ENCODE measurements at regions not wholly inside any gene's neighbourhood (a gene's known extent, or its start where the extent isn't known, plus 50 kb on each side); places are given as distances from the start of the nearest gene placed in this dataset.
"Not testable (repeated sequence)": the region's sequence is repeated elsewhere in the genome, so short reads cannot be mapped to it uniquely, and the experiment has no call there.

DNA sequence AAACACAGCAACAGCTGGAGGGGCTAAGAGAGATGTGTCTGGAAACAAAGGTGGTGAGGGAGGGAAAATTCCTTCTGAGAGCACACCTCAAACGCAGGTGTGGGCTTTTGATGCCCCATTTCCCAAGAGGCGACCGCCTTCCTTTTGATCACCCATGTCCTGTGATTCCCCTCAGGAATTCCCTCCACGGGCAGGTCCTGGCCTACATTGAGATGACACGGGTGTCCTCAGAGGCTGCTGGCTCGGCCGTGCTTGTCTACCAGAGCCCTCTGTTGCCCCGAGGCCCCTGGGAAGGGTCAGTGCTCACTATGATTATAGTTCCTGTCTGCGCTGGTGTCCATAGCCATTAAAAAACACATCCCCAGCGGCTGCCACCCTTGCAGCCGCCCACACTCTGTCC lies 242.6 kb downstream of the TFAP2C start:
- intact Hi-C loops (cut with micrococcal nuclease) = no loop called here

DNA sequence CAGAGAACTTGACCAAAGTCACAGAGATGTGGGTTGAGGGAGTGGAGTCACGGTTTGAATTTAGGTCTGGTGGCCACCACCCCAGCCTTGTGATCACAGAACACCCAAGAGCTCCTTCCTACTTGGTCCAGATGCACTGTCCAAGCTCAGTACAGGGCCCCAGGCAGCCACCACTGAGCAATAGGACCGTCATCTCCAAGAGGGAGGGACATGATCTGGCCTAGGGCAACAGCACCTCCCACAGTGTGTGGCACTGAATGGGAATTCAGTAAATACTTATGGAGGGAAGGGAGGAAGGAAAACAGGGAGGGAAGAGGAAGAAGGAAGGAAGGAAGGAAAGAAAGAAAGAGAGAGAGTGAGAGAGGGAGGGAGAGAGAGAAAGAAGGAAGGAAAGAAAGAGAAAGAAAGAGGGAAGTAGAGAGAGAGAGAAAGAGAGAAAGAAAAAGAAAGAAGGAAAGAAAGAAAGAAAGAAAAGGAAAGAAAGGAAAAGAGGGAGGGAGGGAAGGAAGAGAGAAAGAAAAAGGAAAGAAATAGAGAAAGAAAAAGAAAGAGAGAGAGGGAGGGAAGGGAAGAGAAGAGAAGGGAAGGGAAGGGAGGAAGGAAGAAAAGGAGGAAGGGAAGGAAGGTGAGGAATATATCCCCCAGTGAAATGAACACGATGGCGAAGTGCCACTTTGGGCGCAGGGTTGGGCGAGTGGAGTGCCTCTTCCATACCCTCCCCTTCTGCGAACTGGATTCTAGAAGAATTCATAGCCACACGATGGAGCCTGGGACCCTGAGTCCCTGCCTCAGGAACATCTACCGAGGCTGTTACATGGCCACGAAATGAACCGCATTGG lies 243.7 kb downstream of the TFAP2C start:
- intact Hi-C loops (cut with micrococcal nuclease) = no loop called here

GRCh38 chr20:56873836-56874235 lies 244.7 kb downstream of the TFAP2C start:
- intact Hi-C loops (cut with micrococcal nuclease) = no loop called here

DNA sequence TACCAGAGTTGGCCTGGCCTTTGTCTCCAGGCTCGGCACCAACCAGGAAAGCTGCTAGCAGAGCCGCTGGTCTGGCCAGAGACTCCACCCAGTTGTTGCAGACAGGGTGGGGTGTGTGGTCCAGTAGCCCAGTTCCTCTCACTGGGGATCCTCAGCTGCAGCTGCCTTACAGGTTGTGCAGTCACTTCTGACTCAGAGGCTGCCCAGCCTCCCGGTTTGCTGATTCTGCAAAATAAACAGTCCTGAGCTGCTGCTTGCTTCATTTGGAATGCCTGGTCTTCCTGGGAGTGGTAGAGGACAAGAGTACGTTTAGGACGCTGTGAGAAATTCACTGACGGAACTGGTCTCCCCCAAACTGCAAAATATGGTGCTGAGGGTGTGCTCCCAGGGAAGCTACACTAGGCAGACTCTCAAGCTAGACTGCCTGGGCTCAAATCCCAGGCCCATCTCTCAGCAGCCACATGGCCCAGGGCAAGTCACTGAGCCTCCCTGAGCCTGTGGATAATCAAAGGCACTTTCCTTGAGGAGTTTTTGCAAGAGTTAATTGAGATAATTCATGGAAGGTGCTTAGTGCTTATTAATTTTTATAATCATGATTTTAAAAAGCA lies 246.1 kb downstream of the TFAP2C start:
- intact Hi-C loops (cut with micrococcal nuclease) = no loop called here

DNA sequence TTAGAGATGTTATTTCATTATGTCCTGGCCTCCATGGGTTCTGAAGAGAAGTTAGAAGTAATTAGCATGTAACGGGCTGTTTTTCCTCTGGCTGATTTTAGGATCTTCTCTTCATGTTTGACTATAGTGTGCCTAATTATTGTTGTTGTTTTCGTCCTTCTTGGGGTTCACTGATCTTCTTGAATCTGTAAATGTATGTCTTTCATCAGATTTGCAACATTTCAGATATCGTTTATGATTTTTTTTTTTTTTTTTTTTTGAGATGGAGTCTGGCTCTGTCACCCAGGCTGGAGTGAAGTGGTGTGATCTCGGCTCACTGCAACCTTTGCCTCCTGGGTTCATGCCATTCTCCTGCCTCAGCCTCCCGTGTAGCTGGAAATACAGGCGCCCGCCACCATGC lies 246.7 kb downstream of the TFAP2C start:
- intact Hi-C loops (cut with micrococcal nuclease) = no loop called here

DNA sequence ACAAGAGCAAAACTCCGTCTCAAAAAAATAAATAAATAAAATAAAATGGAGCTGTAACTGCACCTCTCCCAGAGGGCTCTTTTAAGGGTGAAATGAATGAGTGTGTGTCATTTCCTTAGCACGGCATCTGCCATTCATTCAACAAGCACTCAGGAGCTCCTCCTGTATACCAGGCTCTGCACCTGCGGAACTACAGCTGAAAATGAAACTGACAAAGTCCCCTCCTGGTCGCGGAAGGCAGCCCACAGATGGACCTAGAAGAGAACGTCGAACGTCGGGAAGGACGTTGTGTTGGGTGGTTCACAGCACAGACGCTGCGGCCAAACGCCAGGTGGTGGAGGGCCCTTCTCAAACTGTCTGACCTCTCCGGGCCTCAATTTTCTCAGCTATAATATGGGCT lies 256.4 kb downstream of the TFAP2C start:
- intact Hi-C loops (cut with micrococcal nuclease) = no loop called here

GRCh38 chr20:56890011-56890410 lies 260.9 kb downstream of the TFAP2C start:
- intact Hi-C loops (cut with micrococcal nuclease) = no loop called here

- intact Hi-C loops (cut with micrococcal nuclease) = no loop called here
These were observed 264.3 kb downstream of the TFAP2C start for GRCh38 chr20:56893226-56893917.

DNA sequence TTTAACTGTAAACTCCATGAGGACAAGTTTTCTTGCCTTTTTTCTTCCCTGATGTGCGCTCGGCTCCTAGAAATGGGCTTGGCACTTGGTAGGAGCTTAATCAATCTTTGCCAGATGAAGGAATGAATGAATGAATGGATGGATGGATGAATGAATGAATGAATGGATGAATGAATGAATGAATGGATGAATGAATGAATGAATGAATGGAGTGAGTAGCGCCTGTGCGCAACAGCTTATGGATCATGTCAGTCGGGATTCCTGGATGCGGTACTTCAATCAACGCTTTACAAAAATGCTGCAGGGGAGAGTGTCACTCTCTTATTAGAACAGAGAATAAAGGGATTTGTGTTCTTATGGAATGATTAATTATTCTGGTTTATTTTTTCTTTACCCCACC lies 267.3 kb downstream of the TFAP2C start:
- intact Hi-C loops (cut with micrococcal nuclease) = no loop called here

DNA sequence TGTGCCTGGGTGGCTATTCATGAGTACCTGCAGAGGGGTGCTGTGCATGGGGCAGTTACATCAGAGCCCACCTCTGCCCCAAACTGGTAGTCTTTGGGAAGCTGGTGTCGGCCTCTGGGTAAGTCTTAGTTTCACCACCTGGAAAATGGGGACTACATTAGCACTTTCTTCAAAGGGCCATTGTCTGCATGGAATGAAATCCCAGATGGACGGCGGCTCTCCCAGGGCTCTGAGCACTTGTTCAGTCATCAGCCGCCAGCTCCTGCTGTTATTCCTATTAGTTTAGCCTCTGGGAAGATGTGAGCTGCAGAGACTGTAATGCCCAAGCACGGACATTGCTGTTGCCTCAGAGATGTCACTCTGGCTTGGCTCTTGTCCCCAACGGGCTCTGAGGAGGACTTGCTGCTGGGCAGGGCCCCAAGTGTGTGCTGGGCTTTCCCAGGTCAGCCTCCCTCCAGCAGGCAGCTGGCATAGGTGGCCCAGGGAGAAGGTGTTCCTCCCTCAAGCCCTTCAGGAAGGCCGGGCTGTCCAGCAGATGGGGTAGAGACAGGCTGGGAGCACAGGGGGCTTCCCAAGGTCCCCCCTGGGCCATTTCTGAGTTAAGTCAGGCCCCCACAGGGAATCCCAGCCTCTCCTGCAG lies 268.3 kb downstream of the TFAP2C start:
- intact Hi-C loops (cut with micrococcal nuclease) = no loop called here

GRCh38 chr20:56897958-56898349 lies 268.8 kb downstream of the TFAP2C start:
- intact Hi-C loops (cut with micrococcal nuclease) = no loop called here

- intact Hi-C loops (cut with micrococcal nuclease) = no loop called here
These were observed 270.4 kb downstream of the TFAP2C start for GRCh38 chr20:56899506-56899905.

DNA sequence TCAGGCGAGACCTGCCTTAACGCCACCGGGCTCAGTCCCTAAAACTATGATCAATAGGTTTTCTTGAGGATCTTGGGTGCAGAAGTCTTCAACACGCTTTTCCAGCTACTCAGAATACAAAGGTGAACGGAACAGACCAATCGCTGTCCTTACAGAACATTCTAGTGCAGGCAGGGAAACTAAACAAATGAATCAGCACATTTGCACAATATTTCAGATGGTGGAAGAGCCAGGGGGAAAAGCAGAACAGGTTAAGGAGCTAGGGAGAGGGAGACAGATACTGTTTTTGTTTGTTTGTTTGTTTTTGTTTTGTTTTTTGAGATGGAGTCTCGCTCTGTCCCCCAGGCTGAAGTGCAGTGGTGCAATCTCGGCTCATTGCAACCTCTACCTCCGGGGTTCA lies 271.1 kb downstream of the TFAP2C start:
- intact Hi-C loops (cut with micrococcal nuclease) = no loop called here

GRCh38 chr20:56903421-56903820 lies 274.3 kb downstream of the TFAP2C start:
- intact Hi-C loops (cut with micrococcal nuclease) = no loop called here

- intact Hi-C loops (cut with micrococcal nuclease) = no loop called here
These were observed 274.8 kb downstream of the TFAP2C start for GRCh38 chr20:56903858-56904257.

GRCh38 chr20:56909918-56910714 lies 281.0 kb downstream of the TFAP2C start:
- intact Hi-C loops (cut with micrococcal nuclease) = no loop called here

- intact Hi-C loops (cut with micrococcal nuclease) = no loop called here
These were observed 282.8 kb downstream of the TFAP2C start for GRCh38 chr20:56911946-56912345.

DNA sequence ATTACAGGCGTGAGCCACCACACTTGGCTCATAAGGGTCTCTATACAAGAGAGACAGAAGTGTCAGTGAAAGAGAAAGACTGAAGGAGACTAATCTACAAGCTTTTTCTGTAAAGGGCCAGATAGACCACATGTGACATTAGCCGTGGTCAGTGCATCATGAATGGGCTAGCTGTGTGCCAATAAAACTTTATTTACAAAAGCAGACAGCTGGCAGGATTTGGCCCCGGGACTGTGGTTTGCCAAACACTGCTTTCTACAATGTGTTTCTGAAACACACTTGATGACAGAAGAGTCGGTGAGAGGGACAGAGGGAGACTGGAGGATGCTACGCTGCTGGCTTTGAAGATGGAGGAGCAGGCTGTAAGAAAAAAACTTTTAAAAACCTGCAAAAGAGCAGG lies 285.4 kb downstream of the TFAP2C start:
- intact Hi-C loops (cut with micrococcal nuclease) = no loop called here

DNA sequence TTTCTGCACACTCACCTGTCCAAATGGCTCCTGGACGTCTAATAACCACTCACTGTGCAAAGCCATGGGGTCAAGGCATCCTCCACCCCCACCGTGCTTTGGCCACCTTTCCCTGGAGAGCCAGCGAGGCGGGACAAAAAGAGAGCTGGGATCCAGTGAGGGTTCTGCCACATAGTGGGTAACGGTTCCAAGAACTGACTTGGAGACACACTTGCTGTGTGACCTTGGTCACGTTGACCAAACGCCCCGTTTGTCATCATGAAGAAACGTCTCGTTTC lies 287.2 kb downstream of the TFAP2C start:
- intact Hi-C loops (cut with micrococcal nuclease) = no loop called here

DNA sequence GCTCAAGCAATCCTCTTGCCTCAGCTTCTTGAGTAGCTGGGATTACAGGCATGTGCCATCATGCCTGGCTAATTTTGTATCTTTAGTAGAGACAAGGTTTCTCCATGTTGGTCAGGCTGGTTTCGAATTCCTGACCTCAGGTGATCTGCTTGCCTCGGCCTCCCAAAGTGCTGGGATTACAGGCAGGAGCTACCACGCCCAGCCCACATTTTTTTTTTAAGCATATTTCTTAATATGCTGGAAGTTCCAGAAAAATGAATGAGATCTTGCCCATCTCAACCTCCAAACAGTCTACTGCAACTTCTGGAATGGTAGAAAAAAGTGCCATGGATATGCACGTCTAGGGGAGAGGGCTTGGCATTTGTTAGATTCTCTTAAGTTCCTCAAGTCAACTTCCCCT lies 290.9 kb downstream of the TFAP2C start:
- intact Hi-C loops (cut with micrococcal nuclease) = not testable (repeated sequence)

DNA sequence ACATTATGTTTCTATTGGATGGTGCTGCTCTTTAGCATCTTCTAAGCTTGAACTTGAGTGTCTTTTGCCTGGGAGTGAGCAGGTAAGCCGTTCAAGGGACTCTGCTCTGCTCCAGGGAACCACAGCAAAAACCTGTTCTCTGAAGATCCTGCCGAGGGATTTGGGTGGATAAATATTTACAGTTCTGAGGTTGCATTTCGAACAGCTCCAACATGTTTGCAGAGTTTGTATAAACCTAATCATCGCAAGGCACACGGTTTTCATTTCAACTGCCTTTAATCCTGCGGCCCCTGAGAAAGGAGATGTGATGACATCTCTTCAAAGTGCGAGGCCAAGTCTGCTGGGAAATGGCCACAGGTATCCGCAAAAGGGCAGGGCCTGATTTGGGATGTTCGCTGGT lies 293.4 kb downstream of the TFAP2C start:
- intact Hi-C loops (cut with micrococcal nuclease) = no loop called here

Data from T-helper 1 cell treated with Interleukin-12 subunit alpha and Interleukin-12 subunit beta and Interleukin-4 antibody, amounts not matched to agents 30 ng/mL and 1 ng/mL, for 36 hours (primary cell).